ENCODE measurements at regions not wholly inside any gene's neighbourhood (a gene's known extent, or its start where the extent isn't known, plus 50 kb on each side); places are given as distances from the start of the nearest gene placed in this dataset.
"Not testable (repeated sequence)": the region's sequence is repeated elsewhere in the genome, so short reads cannot be mapped to it uniquely, and the experiment has no call there.

GRCh38 chr11:33956611-33957010, 64.7 kb upstream of the LMO2 start:
- intact Hi-C loops (cut with DNase I) = loop anchor here in 1 of 2 donors (10.0 kb wide), 1 partner anchor 92 kb away; no protein-coding TSS in a partner anchor
- no peak for ATAC-seq
- no peaks in the 10 kb centered on the region for H3K36me3 ChIP-seq

GRCh38 chr11:33953289-33953688, 61.4 kb upstream of the LMO2 start:
- no peak for TF ChIP-seq CTCF (IDR thresholded peaks at IDR 0.05)
- Histone ChIP-seq H3K4me1 (peaks cover 0 to 4% of the 10 kb centered on the region in 2 donors), H3K9me3 (no peaks in the 10 kb centered on the region), H3K36me3 (no peaks in the 10 kb centered on the region), H3K4me3 (no peak overlapping the region), H3K27ac (no peak overlapping the region), H3K27me3 (no peaks in the 10 kb centered on the region)
- DNase-seq (no peak), ATAC-seq (no peak)
- intact Hi-C loops (cut with DNase I) = loop anchor here in 1 of 2 donors (10.0 kb wide), 1 partner anchor 88 kb away; no protein-coding TSS in a partner anchor

More at GRCh38 chr11:33956611-33957010, 64.7 kb upstream of the LMO2 start:
- no peaks in the 10 kb centered on the region for H3K9me3 ChIP-seq
- no peak overlapping the region for H3K4me3 ChIP-seq
- no peaks in the 10 kb centered on the region for H3K27me3 ChIP-seq
- no peak for TF ChIP-seq CTCF (IDR thresholded peaks at IDR 0.05)
- DNase-seq = no peak
- H3K4me1 ChIP-seq = peaks cover 0 to 15% of the 10 kb centered on the region in 2 donors
- no peak overlapping the region for H3K27ac ChIP-seq

- ATAC-seq = no peak
- DNase-seq = no peak
- Histone ChIP-seq H3K4me3 (no peak overlapping the region), H3K4me1 (peaks cover 0 to 4% of the 10 kb centered on the region in 2 donors), H3K9me3 (no peaks in the 10 kb centered on the region), H3K27me3 (no peaks in the 10 kb centered on the region), H3K27ac (no peak overlapping the region), H3K36me3 (no peaks in the 10 kb centered on the region)
- TF ChIP-seq CTCF (IDR thresholded peaks at IDR 0.05) = no peak
- intact Hi-C loops (cut with DNase I) = loop anchor here in 1 of 2 donors (10.0 kb wide), 1 partner anchor 88 kb away; no protein-coding TSS in a partner anchor
Observed at GRCh38 chr11:33952805-33953204, 60.9 kb upstream of the LMO2 start.

- intact Hi-C loops (cut with DNase I) = no loop called here
- Histone ChIP-seq H3K27me3 (no peaks in the 10 kb centered on the region), H3K36me3 (no peaks in the 10 kb centered on the region), H3K9me3 (no peaks in the 10 kb centered on the region), H3K4me1 (peaks cover 0 to 4% of the 10 kb centered on the region in 2 donors), H3K4me3 (no peak overlapping the region), H3K27ac (no peak overlapping the region)
- TF ChIP-seq CTCF (IDR thresholded peaks at IDR 0.05) = no peak
- DNase-seq (no peak), ATAC-seq (no peak)
Observed at GRCh38 chr11:33949252-33949913, 57.5 kb upstream of the LMO2 start.

GRCh38 chr11:33948494-33948893, 56.6 kb upstream of the LMO2 start:
- ATAC-seq = no peak
- no peak for TF ChIP-seq CTCF (IDR thresholded peaks at IDR 0.05)
- peaks cover 0 to 5% of the 10 kb centered on the region in 2 donors for H3K4me1 ChIP-seq
- H3K36me3 ChIP-seq = no peaks in the 10 kb centered on the region
- H3K9me3 ChIP-seq = no peaks in the 10 kb centered on the region
- no peak for DNase-seq
- no peak overlapping the region for H3K4me3 ChIP-seq
- H3K27me3 ChIP-seq = no peaks in the 10 kb centered on the region
- no peak overlapping the region for H3K27ac ChIP-seq
- intact Hi-C loops (cut with DNase I) = no loop called here

- ATAC-seq; H3K4me1 ChIP-seq; intact Hi-C loops (cut with DNase I); H3K27ac ChIP-seq; H3K9me3 ChIP-seq; H3K27me3 ChIP-seq; H3K4me3 ChIP-seq; H3K36me3 ChIP-seq; DNase-seq: not testable (repeated sequence)
Observed at GRCh38 chr11:33947918-33948317, 56.0 kb upstream of the LMO2 start.
